ENCODE measurements at regions not wholly inside any gene's neighbourhood (a gene's known extent, or its start where the extent isn't known, plus 50 kb on each side); places are given as distances from the start of the nearest gene placed in this dataset.

DNA sequence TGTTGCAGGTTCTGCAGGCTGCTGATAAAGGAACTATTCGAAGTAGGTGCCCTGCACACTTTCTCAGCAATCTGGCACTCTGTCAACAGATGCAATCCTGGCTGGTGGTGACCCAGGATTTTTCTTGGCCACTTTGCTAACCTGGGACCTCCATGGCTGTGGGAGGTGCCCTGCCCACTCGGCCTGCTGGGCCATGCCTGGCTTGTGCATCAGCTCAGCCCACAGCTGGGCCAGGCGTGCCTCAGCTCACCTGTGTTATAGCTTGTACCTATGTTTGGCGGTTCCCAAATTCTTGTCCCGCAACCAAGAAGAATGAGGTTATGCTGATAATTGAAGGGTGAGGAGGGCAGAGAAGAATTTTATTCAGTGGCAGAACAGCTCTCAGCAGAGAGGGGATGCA is 141.7 kb downstream of the NPY start:
- H3K27ac ChIP-seq (ENCODE audit: low read depth in 2 of 2, low read length in 1 of 2) = no peak overlapping the region

DNA sequence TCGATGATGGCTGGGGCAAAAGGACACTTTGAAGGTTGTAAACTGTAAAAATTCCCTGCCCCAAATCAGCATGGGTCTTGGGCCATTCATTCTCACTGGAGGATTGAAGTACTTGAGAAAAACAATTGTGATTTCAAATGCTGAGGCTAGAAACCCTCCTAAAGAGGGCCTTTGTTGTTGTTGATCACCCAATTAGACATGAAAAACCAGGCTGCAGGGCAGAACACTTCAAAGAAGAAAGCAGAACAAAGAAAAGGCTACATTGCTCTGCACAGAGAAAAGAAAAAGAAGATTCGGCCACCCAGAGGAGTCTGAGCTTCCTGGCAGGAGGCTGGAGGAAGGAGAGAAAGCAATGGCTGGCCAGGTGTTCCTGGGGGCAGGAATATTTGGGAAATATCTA is 143.1 kb downstream of the NPY start:
- no peaks in the 10 kb centered on the region for H4K20me1 ChIP-seq (ENCODE audit: insufficient read depth)
- no peak overlapping the region for H3K4me2 ChIP-seq
- no peak overlapping the region for H3K4me3 ChIP-seq (ENCODE audit: low read depth in 2 of 2, low read length in 1 of 2)
- H3F3A ChIP-seq (replicated peaks; ENCODE audit: insufficient read depth) = no peaks in the 10 kb centered on the region
- H3K36me3 ChIP-seq (replicated peaks in 1 of 2; ENCODE audit: control insufficient read depth in 1 of 2, insufficient read depth in 2 of 2, low read length in 1 of 2) = no peaks in the 10 kb centered on the region
- no peak overlapping the region for H3K9ac ChIP-seq
- 3% methylated on average over 2 of the region's 2 CpGs for WGBS (ENCODE audit: low lambda C conversion rate)
- H3K9me3 ChIP-seq = no peaks in the 10 kb centered on the region
- H3K4me1 ChIP-seq (ENCODE audit: control insufficient read depth in 1 of 2, insufficient read depth in 2 of 2, low read depth in 1 of 2, low read length in 1 of 2) = peaks cover 0 to 7% of the 10 kb centered on the region in 2 experiments; a peak in 2 of 4 replicates
- no peaks in the 10 kb centered on the region for H3K9me2 ChIP-seq
- ChIA-PET POLR2A (no interaction called here), CTCF (interaction anchor here (1.3 kb wide), 1 partner anchor 24 kb away, joined by 3 read pairs; no protein-coding TSS in a partner anchor)
- no peaks in the 10 kb centered on the region for H3K79me2 ChIP-seq (ENCODE audit: insufficient read depth)
- no peak overlapping the region for H3K27ac ChIP-seq (ENCODE audit: low read depth in 2 of 2, low read length in 1 of 2)
- no peak for DNase-seq
- no peaks in the 10 kb centered on the region for H3K27me3 ChIP-seq (ENCODE audit: insufficient read depth)
- no peak overlapping the region for H2AFZ ChIP-seq (ENCODE audit: low read depth)
- TF ChIP-seq NFIC (IDR thresholded peaks at IDR 0.05; ENCODE audit: borderline replicate concordance) (no peak), RCOR1 (IDR thresholded peaks at IDR 0.05; ENCODE audit: low read length) (no peak), TAF1 (IDR thresholded peaks at IDR 0.05; ENCODE audit: borderline replicate concordance, low read depth, low read length) (no peak), USF1 (IDR thresholded peaks at IDR 0.05; ENCODE audit: borderline replicate concordance, low read depth) (no peak), ZBTB33 (IDR thresholded peaks at IDR 0.05; ENCODE audit: borderline replicate concordance, low read depth) (no peak), MEF2A (IDR thresholded peaks at IDR 0.05; ENCODE audit: borderline replicate concordance, low read depth) (no peak), RFX5 (IDR thresholded peaks at IDR 0.05; ENCODE audit: low read length) (no peak), POLR2AphosphoS5 (IDR thresholded peaks at IDR 0.05; ENCODE audit: low read depth, low read length) (no peak), USF2 (IDR thresholded peaks at IDR 0.05; ENCODE audit: borderline replicate concordance, low read depth, low read length) (no peak), MXI1 (IDR thresholded peaks at IDR 0.05; ENCODE audit: low read depth, low read length) (no peak), NRF1 (IDR thresholded peaks at IDR 0.05; ENCODE audit: low read depth, low read length) (no peak)
- TF ChIP-seq, protein P1, sequence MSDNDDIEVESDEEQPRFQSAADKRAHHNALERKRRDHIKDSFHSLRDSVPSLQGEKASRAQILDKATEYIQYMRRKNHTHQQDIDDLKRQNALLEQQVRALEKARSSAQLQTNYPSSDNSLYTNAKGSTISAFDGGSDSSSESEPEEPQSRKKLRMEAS (IDR thresholded peaks at IDR 0.05; ENCODE audit: low read depth) = no peak
- TF ChIP-seq, protein P2, sequence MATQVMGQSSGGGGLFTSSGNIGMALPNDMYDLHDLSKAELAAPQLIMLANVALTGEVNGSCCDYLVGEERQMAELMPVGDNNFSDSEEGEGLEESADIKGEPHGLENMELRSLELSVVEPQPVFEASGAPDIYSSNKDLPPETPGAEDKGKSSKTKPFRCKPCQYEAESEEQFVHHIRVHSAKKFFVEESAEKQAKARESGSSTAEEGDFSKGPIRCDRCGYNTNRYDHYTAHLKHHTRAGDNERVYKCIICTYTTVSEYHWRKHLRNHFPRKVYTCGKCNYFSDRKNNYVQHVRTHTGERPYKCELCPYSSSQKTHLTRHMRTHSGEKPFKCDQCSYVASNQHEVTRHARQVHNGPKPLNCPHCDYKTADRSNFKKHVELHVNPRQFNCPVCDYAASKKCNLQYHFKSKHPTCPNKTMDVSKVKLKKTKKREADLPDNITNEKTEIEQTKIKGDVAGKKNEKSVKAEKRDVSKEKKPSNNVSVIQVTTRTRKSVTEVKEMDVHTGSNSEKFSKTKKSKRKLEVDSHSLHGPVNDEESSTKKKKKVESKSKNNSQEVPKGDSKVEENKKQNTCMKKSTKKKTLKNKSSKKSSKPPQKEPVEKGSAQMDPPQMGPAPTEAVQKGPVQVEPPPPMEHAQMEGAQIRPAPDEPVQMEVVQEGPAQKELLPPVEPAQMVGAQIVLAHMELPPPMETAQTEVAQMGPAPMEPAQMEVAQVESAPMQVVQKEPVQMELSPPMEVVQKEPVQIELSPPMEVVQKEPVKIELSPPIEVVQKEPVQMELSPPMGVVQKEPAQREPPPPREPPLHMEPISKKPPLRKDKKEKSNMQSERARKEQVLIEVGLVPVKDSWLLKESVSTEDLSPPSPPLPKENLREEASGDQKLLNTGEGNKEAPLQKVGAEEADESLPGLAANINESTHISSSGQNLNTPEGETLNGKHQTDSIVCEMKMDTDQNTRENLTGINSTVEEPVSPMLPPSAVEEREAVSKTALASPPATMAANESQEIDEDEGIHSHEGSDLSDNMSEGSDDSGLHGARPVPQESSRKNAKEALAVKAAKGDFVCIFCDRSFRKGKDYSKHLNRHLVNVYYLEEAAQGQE (IDR thresholded peaks at IDR 0.05; ENCODE audit: low read depth, low read length) = no peak

More for the DNA sequence above, 141.7 kb downstream of the NPY start:
- Histone ChIP-seq H3K4me2 (no peak overlapping the region), H3K27me3 (ENCODE audit: insufficient read depth) (no peaks in the 10 kb centered on the region), H4K20me1 (ENCODE audit: insufficient read depth) (no peaks in the 10 kb centered on the region), H3K79me2 (ENCODE audit: insufficient read depth) (no peaks in the 10 kb centered on the region), H3K4me3 (ENCODE audit: low read depth in 2 of 2, low read length in 1 of 2) (no peak overlapping the region), H3F3A (replicated peaks; ENCODE audit: insufficient read depth) (no peaks in the 10 kb centered on the region), H3K9me2 (no peaks in the 10 kb centered on the region), H3K9ac (no peak overlapping the region), H3K36me3 (replicated peaks in 1 of 2; ENCODE audit: control insufficient read depth in 1 of 2, insufficient read depth in 2 of 2, low read length in 1 of 2) (no peaks in the 10 kb centered on the region), H3K9me3 (no peaks in the 10 kb centered on the region), H2AFZ (ENCODE audit: low read depth) (no peak overlapping the region), H3K4me1 (ENCODE audit: control insufficient read depth in 1 of 2, insufficient read depth in 2 of 2, low read depth in 1 of 2, low read length in 1 of 2) (peaks cover 0 to 9% of the 10 kb centered on the region in 2 experiments; a peak in 2 of 4 replicates)
- 43% methylated on average over 5 of the region's 5 CpGs for WGBS (ENCODE audit: low lambda C conversion rate)
- DNase-seq = no peak
- ChIA-PET POLR2A (no interaction called here), CTCF (interaction anchor here (1.0 to 1.4 kb wide), 3 partner anchors 13 to 145 kb away, joined by 3 to 4 read pairs (median 3); no protein-coding TSS in a partner anchor)
- TF ChIP-seq CTCF (IDR thresholded peaks at IDR 0.05) = no peak
- no peak for TF ChIP-seq NFIC (IDR thresholded peaks at IDR 0.05; ENCODE audit: borderline replicate concordance)

Measured in SK-N-SH (cell line).